ENCODE measurements at regions not wholly inside any gene's neighbourhood (a gene's known extent, or its start where the extent isn't known, plus 50 kb on each side); places are given as distances from the start of the nearest gene placed in this dataset.

- no peak for TF ChIP-seq CTCF (IDR thresholded peaks at IDR 0.05)
- TF ChIP-seq EP300 (IDR thresholded peaks at IDR 0.05) = no peak
- TF ChIP-seq POLR2A (IDR thresholded peaks at IDR 0.05) = no peak
Measured at GRCh38 chr2:52405980-52406379, 1361.6 kb upstream of the CHAC2 start.
